GM18499 (cell line): ENCODE measurements at regions not wholly inside any gene's neighbourhood (a gene's known extent, or its start where the extent isn't known, plus 50 kb on each side); places are given as distances from the start of the nearest gene placed in this dataset.
"Not testable (repeated sequence)": the region's sequence is repeated elsewhere in the genome, so short reads cannot be mapped to it uniquely, and the experiment has no call there.

ENCODE experiments used
- ATAC-seq: cut with Tn5 transposase; IDR thresholded peaks from one replicate; pipeline ENCODE4 v1.9.1; 2021; ENCODE audit warnings: moderate number of reproducible peaks; ENCODE audit not compliant: insufficient read depth, unreplicated experiment

GRCh38 chr5:87125766-87126165 lies 141.9 kb upstream of the RASA1 start:
- ATAC-seq, result no peak

- ATAC-seq, result no peak
Observed at GRCh38 chr5:87126869-87127268, 140.8 kb upstream of the RASA1 start.

DNA sequence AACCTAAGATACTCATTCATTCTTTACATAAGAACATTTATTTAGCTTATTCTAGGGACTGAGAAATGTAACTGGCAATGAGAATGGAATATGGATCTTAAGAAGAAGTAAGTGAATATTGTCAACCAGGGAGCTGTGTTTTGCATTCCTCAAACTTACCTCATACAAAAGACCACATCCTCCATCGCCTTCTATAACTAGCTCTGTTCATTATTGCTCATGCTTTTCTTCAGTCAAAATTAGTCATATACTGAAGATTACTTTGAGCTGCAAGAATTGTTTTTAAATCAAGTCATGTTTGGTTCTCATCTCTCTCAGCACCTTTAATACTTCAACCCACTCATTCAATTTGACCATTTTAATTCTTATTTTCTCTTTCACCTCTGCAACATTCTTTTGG lies 140.3 kb upstream of the RASA1 start:
- ATAC-seq, result no peak

DNA sequence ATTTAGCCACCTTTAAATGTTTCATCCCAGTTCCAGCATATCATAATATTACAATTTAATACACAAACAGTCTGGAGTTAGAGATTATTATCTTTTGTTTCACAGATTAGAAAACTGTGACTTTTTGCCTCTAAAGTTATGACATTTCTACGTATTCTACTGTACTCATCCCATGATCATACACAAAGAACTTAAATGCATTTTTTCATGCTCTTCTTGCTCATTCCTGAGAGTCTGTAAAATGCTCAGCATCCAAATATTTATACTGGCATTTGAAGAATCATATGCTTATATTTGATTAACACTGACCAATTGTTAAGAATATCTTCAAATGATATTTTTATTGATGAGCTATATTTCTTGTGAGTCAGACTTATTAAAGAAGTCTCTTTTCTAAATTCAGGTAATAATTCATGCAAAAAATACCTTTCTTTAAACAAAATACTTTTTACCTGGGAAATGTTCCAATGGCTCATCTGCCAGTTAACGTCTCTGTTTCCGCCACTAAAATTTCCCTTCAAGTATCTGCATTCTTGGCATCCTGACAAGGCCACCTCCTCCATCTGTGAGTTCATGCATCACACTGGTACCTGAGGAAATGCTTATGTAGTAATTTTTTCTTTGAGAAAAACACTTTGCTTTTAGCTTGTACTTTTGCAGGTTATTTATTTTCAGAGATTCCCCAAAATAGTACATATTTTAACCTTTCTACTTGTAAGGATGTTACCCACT lies 139.6 kb upstream of the RASA1 start:
- no peak for ATAC-seq

- no peak for ATAC-seq
Observed at GRCh38 chr5:87129046-87129445, 138.6 kb upstream of the RASA1 start.

- no peak for ATAC-seq
Observed at GRCh38 chr5:87132696-87133095, 135.0 kb upstream of the RASA1 start.

DNA sequence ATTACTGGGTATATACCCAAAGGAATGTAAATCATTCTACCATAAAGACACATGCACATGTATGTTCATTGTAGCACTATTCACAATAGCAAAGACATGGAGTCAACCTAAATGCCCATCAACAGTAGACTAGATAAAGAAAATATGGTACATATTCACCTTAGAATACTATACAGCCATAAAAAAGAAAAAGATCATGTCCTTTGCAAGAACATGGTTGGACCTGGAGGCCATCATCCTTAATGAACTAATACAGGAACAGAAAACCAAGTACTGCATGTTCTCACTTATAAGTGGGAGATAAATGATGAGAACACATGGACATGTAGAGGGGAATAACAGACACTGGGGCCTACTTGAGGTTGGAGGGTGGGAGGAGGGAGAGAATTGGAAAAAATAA lies 133.2 kb upstream of the RASA1 start:
- not testable (repeated sequence) for ATAC-seq

DNA sequence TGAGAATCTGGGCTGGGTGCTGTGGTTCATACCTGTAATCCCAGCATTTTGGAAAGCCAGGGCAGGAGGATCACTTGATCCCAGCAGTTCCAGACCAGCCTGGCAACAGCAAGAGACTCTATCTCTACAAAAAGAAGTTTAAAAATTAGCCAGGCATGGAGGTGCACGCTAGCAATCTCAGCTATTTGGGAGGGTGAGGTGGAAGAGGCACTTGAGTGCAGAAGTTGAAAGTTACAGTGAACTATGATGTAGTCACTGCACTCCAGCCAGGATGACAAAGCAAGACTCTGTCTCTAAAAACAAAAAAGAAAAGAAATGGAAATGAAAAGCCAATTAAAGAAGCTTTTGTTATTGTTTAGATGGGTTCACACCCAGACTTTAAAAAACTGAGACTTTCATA lies 131.6 kb upstream of the RASA1 start:
- ATAC-seq, result no peak

- no peak for ATAC-seq
Observed at GRCh38 chr5:87136733-87137132, 130.9 kb upstream of the RASA1 start.

DNA sequence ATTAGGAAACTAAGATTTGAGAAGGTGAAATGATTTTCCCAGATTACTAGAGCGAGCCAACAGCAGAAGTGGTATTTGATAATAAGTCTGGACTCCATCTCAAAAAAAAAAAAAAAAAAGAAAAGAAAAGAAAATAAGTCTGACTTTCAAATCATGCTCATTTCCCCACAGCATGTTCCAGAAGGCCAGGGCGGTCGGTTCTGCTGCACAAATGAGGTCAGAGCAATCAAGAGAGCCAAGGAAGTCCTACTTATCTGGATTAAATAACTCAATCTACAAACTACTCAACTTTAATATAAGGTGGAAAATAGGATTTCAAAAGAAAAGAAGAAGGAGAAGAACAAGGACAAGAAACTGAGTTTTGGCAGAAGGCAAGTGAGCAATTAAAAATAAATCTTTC lies 130.4 kb upstream of the RASA1 start:
- no peak for ATAC-seq

DNA sequence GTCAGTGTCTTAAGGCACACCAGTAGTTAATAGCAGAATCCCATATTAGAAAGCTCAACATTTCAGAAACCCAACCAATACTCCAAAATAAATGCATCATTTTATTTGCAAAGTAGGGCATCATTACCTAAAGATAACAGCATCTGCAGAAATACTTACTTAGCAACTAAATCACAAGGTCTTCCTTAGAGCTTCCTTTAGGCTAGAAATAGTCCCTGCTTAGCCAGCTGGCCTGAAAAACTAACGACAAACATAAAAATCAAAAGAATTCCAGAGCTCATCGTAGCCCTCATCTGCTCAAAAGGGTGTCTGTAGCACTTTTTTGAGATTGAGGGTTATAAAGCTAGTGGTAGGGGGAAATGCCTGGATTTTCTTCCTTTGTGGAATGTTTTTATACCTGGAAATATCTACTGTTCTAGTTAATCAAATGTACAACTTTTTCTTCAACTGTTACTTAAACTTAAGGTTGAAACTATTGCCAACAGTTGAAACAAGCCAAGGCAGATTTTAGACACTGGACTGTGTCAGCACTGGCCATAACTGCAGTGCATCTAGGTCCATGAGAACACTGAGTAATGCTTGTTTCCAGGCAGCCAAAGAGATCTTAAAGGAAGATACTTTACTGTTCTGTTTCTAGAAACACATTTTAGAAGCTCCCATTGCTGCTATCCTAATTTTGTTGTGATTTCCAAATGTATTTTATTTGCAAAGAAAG lies 129.4 kb upstream of the RASA1 start:
- no peak for ATAC-seq

- ATAC-seq, result no peak
Observed at GRCh38 chr5:87139795-87140194, 127.9 kb upstream of the RASA1 start.

DNA sequence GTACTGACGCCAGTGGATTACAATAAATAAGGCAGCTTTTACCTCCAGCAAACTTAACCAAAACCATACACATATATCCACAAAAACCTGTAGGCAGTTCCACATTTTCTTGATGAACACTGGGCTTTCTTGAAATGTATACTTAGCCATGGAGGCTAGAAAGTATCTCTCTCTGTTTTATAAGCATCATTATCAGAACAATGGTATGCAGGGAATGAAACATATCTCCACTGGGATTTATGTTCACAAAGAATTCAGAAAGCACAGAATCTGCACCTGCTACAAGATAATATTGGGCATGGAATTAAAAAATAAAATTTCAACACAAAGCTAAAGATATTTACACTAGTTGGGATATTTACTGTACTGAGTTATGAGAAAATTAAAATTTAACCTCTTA lies 126.1 kb upstream of the RASA1 start:
- ATAC-seq, result no peak

DNA sequence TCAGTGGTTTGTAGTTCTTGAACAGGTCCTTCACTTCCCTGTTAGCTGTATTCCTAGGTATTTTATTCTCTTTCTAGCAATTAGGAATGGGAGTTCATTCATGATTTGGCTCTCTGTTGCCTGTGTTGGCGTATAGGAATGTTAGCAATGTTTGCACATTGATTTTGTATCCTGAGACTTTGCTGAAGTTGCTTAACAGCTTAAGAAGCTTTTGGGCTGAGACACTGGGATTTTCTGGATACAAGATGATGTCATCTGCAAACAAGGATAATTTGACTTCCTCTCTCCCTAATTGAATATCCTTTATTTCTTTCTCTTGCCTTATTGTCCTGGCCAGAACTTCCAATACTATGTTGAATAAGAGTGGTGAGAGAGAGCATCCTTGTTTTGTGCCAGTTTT lies 121.8 kb upstream of the RASA1 start:
- ATAC-seq, result not testable (repeated sequence)

DNA sequence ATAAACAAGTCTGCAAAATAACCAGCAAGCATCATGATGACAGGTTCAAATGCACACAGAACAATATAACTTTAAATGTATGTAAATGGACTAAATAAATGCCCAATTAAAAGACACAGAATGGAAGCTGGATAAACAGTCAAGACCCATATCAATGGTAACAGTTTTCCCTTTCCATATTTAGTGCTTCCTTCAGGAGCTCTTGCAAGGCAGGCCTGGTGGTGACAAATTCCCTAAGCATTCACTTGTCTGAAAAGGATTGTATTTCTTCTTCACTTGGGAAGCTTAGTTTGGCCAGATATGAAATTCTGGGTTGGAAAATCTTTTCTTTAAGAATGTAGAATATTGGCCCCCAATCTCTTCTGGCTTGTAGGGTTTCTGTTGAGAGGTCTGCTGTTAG lies 120.2 kb upstream of the RASA1 start:
- ATAC-seq, result no peak

- no peak for ATAC-seq
Observed at GRCh38 chr5:87150630-87151029, 117.1 kb upstream of the RASA1 start.

DNA sequence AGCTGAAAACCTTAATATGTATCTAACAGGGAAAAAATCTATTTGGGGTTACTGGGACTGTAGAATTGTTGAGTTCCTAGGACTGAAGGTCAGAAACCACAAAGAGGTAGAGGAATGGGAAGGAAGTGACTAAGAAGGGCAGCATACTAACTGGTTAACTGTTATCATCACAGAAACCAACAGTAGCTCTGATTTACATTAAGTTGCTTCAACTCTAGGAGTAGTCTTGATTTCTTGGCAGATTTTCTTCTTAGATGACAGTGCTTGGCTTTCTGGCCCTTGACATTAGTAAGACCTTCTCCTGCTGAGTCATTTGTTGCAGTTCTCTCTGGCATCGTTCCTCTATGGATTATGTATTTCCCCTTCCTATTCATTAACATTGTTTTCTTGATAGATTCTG lies 116.1 kb upstream of the RASA1 start:
- ATAC-seq, result no peak

GRCh38 chr5:87152886-87153285 lies 114.8 kb upstream of the RASA1 start:
- no peak for ATAC-seq

DNA sequence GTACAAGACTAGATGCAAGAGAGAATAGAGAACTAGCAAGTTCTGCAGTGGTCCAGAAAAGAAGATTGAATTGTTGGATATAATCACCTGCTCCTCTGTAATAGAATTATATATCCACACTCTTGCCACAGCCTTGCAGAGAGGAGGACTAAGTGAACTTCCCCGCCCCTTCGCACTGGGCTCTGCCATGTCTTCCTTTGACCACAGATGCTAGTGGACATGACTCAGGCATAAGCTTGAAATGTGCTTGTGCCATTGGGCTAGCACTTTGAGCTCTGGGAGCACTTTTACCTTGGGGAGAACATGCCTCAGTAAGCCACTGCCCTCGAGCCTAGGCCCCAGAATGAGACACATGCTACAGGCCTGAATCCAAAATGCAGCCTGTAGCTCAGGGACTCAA lies 113.5 kb upstream of the RASA1 start:
- ATAC-seq, result no peak

DNA sequence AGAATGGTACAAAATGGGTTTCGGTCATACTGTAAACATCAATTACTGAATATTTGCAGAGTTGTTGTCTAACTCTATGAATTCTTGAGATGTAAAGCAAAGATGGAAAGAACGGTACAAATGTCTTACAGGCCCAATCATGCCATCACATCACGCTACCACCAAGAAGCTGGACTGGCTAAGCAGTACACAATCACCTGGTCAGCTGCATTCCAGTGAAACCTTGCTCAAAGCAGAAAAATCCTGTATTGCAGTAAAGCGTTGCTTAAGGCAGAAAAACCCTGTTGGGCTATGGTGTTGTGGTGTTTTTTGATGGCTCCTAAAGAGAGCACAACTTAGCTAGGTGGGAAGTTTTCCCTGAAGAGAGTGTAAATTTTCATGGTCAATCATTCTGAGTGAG lies 112.6 kb upstream of the RASA1 start:
- no peak for ATAC-seq

GRCh38 chr5:87156631-87157030 lies 111.1 kb upstream of the RASA1 start:
- ATAC-seq, result no peak

DNA sequence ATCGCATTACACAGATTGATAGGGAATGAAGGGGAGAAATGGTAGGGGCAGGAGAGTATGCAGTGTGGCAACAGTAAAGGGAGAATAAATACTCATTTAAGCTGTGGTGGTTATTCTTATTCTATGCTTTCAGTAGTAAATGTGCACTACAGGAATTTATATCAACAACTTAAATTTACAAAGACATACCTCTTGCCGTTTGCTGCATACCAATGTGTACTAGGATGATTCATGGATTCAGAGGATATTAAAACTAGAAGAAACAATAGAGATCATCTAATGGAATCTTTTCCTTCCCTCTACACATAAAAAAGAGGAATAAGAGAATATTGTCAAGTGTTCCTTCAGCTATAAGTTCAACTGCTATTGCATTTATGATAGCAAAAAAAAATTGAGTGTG lies 103.3 kb upstream of the RASA1 start:
- ATAC-seq, result no peak
